ENCODE measurements at regions not wholly inside any gene's neighbourhood (a gene's known extent, or its start where the extent isn't known, plus 50 kb on each side); places are given as distances from the start of the nearest gene placed in this dataset.

GRCh38 chrX:13250826-13251580 lies 68.8 kb downstream of the ATXN3L start:
- TF ChIP-seq CTCF (IDR thresholded peaks at IDR 0.05) (no peak), POLR2AphosphoS5 (IDR thresholded peaks at IDR 0.05) (peak in 1 of 3 donors; percentile 41), EP300 (IDR thresholded peaks at IDR 0.05; ENCODE audit: low read depth) (no peak)

Data from transverse colon (tissue), 4 donors.